SIG-M5 treated with dmso at 0.1 percent for 504 hours (cell line): ENCODE measurements at regions not wholly inside any gene's neighbourhood (a gene's known extent, or its start where the extent isn't known, plus 50 kb on each side); places are given as distances from the start of the nearest gene placed in this dataset.
A peak's percentile ranks its signal among the peaks of the same experiment; 100 is the strongest.

Experiments
- DNase-seq: peaks from one replicate; lab custom pipeline; 2025; ENCODE audit not compliant: unreplicated experiment; lab: John Stamatoyannopoulos, UW

- no peak for DNase-seq
Measured at GRCh38 chr16:82248677-82249076, 78.7 kb upstream of the MPHOSPH6 start.

GRCh38 chr16:82248012-82248656, 78.1 kb upstream of the MPHOSPH6 start:
- no peak for DNase-seq

- DNase-seq, result no peak
Measured at GRCh38 chr16:82242201-82242600, 72.2 kb upstream of the MPHOSPH6 start.

GRCh38 chr16:82241469-82242052, 71.5 kb upstream of the MPHOSPH6 start:
- no peak for DNase-seq

- no peak for DNase-seq
Measured at GRCh38 chr16:82240111-82240510, 70.1 kb upstream of the MPHOSPH6 start.

- no peak for DNase-seq
Measured at GRCh38 chr16:82236875-82237274, 66.9 kb upstream of the MPHOSPH6 start.

GRCh38 chr16:82236415-82236814, 66.4 kb upstream of the MPHOSPH6 start:
- no peak for DNase-seq

- DNase-seq, result no peak
Measured at GRCh38 chr16:82232806-82233205, 62.8 kb upstream of the MPHOSPH6 start.

- DNase-seq, result no peak
Measured at GRCh38 chr16:82231008-82231787, 61.2 kb upstream of the MPHOSPH6 start.

GRCh38 chr16:82229800-82230619, 60.0 kb upstream of the MPHOSPH6 start:
- peak; percentile 36 for DNase-seq

- no peak for DNase-seq
Measured at GRCh38 chr16:82226327-82226726, 56.3 kb upstream of the MPHOSPH6 start.

- no peak for DNase-seq
Measured at GRCh38 chr16:82224821-82225220, 54.8 kb upstream of the MPHOSPH6 start.

GRCh38 chr16:82220541-82220940, 50.5 kb upstream of the MPHOSPH6 start:
- no peak for DNase-seq
